ENCODE measurements at regions not wholly inside any gene's neighbourhood (a gene's known extent, or its start where the extent isn't known, plus 50 kb on each side); places are given as distances from the start of the nearest gene placed in this dataset.

GRCh38 chr1:2914702-2915101, 106.6 kb upstream of the ACTRT2 start:
- no peak for TF ChIP-seq EZH2phosphoT487 (IDR thresholded peaks at IDR 0.05; ENCODE audit: borderline replicate concordance, low read length)
- TF ChIP-seq CTCF (conservative IDR thresholded peaks at IDR 0.05; ENCODE audit: low read depth, low read length), result peak; percentile 24; the same call in 1 of the 2 replicates
- TF ChIP-seq EZH2 (IDR thresholded peaks at IDR 0.05; ENCODE audit: low read length, unreplicated experiment), result no peak
- peak; percentile 33; the same call in 1 of the 2 replicates for ATAC-seq

GRCh38 chr1:2916153-2916552, 105.1 kb upstream of the ACTRT2 start:
- H3K36me3 ChIP-seq (ENCODE audit: low read depth, low read length), result no peaks in the 10 kb centered on the region
- H3K9me2 ChIP-seq (replicated peaks; ENCODE audit: low read length), result no peaks in the 10 kb centered on the region
- no peaks in the 10 kb centered on the region for H4K20me1 ChIP-seq (ENCODE audit: low read length)
- ATAC-seq (no peak), DNase-seq (no peak)
- peaks cover 74% of the 10 kb centered on the region for H3K27me3 ChIP-seq (ENCODE audit: low read length)
- no peaks in the 10 kb centered on the region for H3K4me1 ChIP-seq (ENCODE audit: insufficient read depth, low read length)
- H2AFZ ChIP-seq (ENCODE audit: low read length), result no peak overlapping the region
- no peak overlapping the region for H3K4me2 ChIP-seq (ENCODE audit: low read length)
- H3K9ac ChIP-seq (ENCODE audit: low read length), result no peak overlapping the region
- no peaks in the 10 kb centered on the region for H3K9me3 ChIP-seq (ENCODE audit: low read length)
- ChIA-PET POLR2A (ENCODE audit: unreplicated experiment) (no interaction called here), CTCF (no interaction called here)
- H3F3A ChIP-seq (ENCODE audit: low read length, unreplicated experiment), result no peaks in the 10 kb centered on the region
- H3K27ac ChIP-seq (ENCODE audit: low read length), result no peak overlapping the region
- BruUV-seq (replicated peaks), result no TSS peak
- H3K4me3 ChIP-seq (ENCODE audit: low read length), result no peak overlapping the region
- intact Hi-C loops (cut with micrococcal nuclease), result no loop called here
- no peaks in the 10 kb centered on the region for H3K79me2 ChIP-seq (ENCODE audit: low read length)
- TF ChIP-seq CTCF (conservative IDR thresholded peaks at IDR 0.05; ENCODE audit: low read depth, low read length), result no peak
- no peak for TF ChIP-seq EZH2 (IDR thresholded peaks at IDR 0.05; ENCODE audit: low read length, unreplicated experiment)

More at GRCh38 chr1:2914702-2915101, 106.6 kb upstream of the ACTRT2 start:
- ChIA-PET POLR2A (ENCODE audit: unreplicated experiment) (no interaction called here), CTCF (no interaction called here)
- H3K9me2 ChIP-seq (replicated peaks; ENCODE audit: low read length), result no peaks in the 10 kb centered on the region
- no peak overlapping the region for H3K9ac ChIP-seq (ENCODE audit: low read length)
- no peaks in the 10 kb centered on the region for H3K36me3 ChIP-seq (ENCODE audit: low read depth, low read length)
- H3K27me3 ChIP-seq (ENCODE audit: low read length), result peaks cover 74% of the 10 kb centered on the region
- no peaks in the 10 kb centered on the region for H3F3A ChIP-seq (ENCODE audit: low read length, unreplicated experiment)
- no peak overlapping the region for H3K4me3 ChIP-seq (ENCODE audit: low read length)
- no peaks in the 10 kb centered on the region for H3K4me1 ChIP-seq (ENCODE audit: insufficient read depth, low read length)
- no TSS peak for BruUV-seq (replicated peaks)
- no peaks in the 10 kb centered on the region for H4K20me1 ChIP-seq (ENCODE audit: low read length)
- no peak overlapping the region for H3K4me2 ChIP-seq (ENCODE audit: low read length)
- no peak overlapping the region for H3K27ac ChIP-seq (ENCODE audit: low read length)
- no peak overlapping the region for H2AFZ ChIP-seq (ENCODE audit: low read length)
- intact Hi-C loops (cut with micrococcal nuclease), result no loop called here
- H3K79me2 ChIP-seq (ENCODE audit: low read length), result no peaks in the 10 kb centered on the region
- no peaks in the 10 kb centered on the region for H3K9me3 ChIP-seq (ENCODE audit: low read length)
- peak; percentile 14 for DNase-seq

GRCh38 chr1:2916706-2917105, 104.6 kb upstream of the ACTRT2 start:
- Histone ChIP-seq H3K9ac (ENCODE audit: low read length) (no peak overlapping the region), H3K27me3 (ENCODE audit: low read length) (peaks cover 72% of the 10 kb centered on the region), H3K4me3 (ENCODE audit: low read length) (no peak overlapping the region), H3F3A (ENCODE audit: low read length, unreplicated experiment) (no peaks in the 10 kb centered on the region), H3K36me3 (ENCODE audit: low read depth, low read length) (no peaks in the 10 kb centered on the region), H3K79me2 (ENCODE audit: low read length) (no peaks in the 10 kb centered on the region), H4K20me1 (ENCODE audit: low read length) (no peaks in the 10 kb centered on the region), H3K4me2 (ENCODE audit: low read length) (no peak overlapping the region), H2AFZ (ENCODE audit: low read length) (no peak overlapping the region), H3K4me1 (ENCODE audit: insufficient read depth, low read length) (no peaks in the 10 kb centered on the region), H3K27ac (ENCODE audit: low read length) (no peak overlapping the region), H3K9me2 (replicated peaks; ENCODE audit: low read length) (no peaks in the 10 kb centered on the region), H3K9me3 (ENCODE audit: low read length) (no peaks in the 10 kb centered on the region)
- DNase-seq, result no peak
- POLR2A ChIA-PET (ENCODE audit: unreplicated experiment), result no interaction called here
- CTCF ChIA-PET, result no interaction called here
- intact Hi-C loops (cut with micrococcal nuclease), result no loop called here
- ATAC-seq, result no peak
- BruUV-seq (replicated peaks), result no TSS peak
- TF ChIP-seq CTCF (conservative IDR thresholded peaks at IDR 0.05; ENCODE audit: low read depth, low read length) (no peak), EZH2phosphoT487 (IDR thresholded peaks at IDR 0.05; ENCODE audit: borderline replicate concordance, low read length) (no peak), EZH2 (IDR thresholded peaks at IDR 0.05; ENCODE audit: low read length, unreplicated experiment) (no peak)

All from PC-3 (cell line).